Immature natural killer cell (primary cell): ENCODE measurements at regions not wholly inside any gene's neighbourhood (a gene's known extent, or its start where the extent isn't known, plus 50 kb on each side); places are given as distances from the start of the nearest gene placed in this dataset.

Experiments used
- DNase-seq, 3 donors: peaks; one replicate each; pipeline ENCODE4 v3.0.0; 2022; ENCODE audit warnings: mixed read lengths in 1 of 3
- H3K27ac Mint-ChIP-seq, 6 donors: one replicate each; pipeline ENCODE4 v1.8.0; 2020; ENCODE audit warnings: mixed read lengths in 6 of 6, mild to moderate bottlenecking in 5 of 6, inconsistent platforms in 4 of 6, moderate library complexity in 3 of 6
- H3K27me3 Mint-ChIP-seq, 3 donors: one replicate each; pipeline ENCODE4 v1.8.0; 2020 to 2021; ENCODE audit warnings: low read depth in 3 of 3, mild to moderate bottlenecking in 3 of 3, mixed read lengths in 3 of 3, moderate library complexity in 3 of 3, inconsistent platforms in 1 of 3
- H3K36me3 Mint-ChIP-seq, 3 donors: one replicate each; pipeline ENCODE4 v1.8.0; 2020; ENCODE audit warnings: mixed read lengths in 3 of 3, inconsistent platforms in 2 of 3, mild to moderate bottlenecking in 2 of 3
- H3K4me1 Mint-ChIP-seq, 2 donors: one replicate each; pipeline ENCODE4 v1.8.0; 2020; ENCODE audit warnings: inconsistent platforms in 2 of 2, mild to moderate bottlenecking in 2 of 2, mixed read lengths in 2 of 2, moderate library complexity in 1 of 2
- H3K4me3 Mint-ChIP-seq, 5 donors: one replicate each; pipeline ENCODE4 v1.8.0; 2020; ENCODE audit warnings: mild to moderate bottlenecking in 5 of 5, mixed read lengths in 5 of 5, inconsistent platforms in 3 of 5, moderate library complexity in 3 of 5
- H3K9me3 Mint-ChIP-seq, 6 donors: one replicate each; pipeline ENCODE4 v1.8.0; 2020; ENCODE audit warnings: mild to moderate bottlenecking in 6 of 6, mixed read lengths in 6 of 6, inconsistent platforms in 4 of 6, moderate library complexity in 3 of 6

- DNase-seq, result no peak
- Mint-ChIP-seq H3K4me3 (no peak overlapping the region), H3K4me1 (no peaks in the 10 kb centered on the region), H3K27me3 (peaks cover 0 to 4% (median 0%) of the 10 kb centered on the region in 3 donors), H3K36me3 (peaks cover 0 to 4% (median 0%) of the 10 kb centered on the region in 3 donors), H3K9me3 (peaks cover 7 to 41% (median 12%) of the 10 kb centered on the region in 6 donors), H3K27ac (no peak overlapping the region)
Measured at GRCh38 chr2:19073522-19073921, 284.9 kb downstream of the OSR1 start.

GRCh38 chr2:19072161-19072560 is 286.3 kb downstream of the OSR1 start:
- DNase-seq, result no peak
- no peaks in the 10 kb centered on the region for H3K4me1 Mint-ChIP-seq
- peaks cover 0 to 4% (median 0%) of the 10 kb centered on the region in 3 donors for H3K36me3 Mint-ChIP-seq
- H3K27ac Mint-ChIP-seq, result no peak overlapping the region
- H3K4me3 Mint-ChIP-seq, result no peak overlapping the region
- peaks cover 8 to 42% (median 13%) of the 10 kb centered on the region in 6 donors for H3K9me3 Mint-ChIP-seq
- H3K27me3 Mint-ChIP-seq, result peaks cover 0 to 4% (median 0%) of the 10 kb centered on the region in 3 donors

GRCh38 chr2:19070886-19071285 is 287.5 kb downstream of the OSR1 start:
- H3K9me3 Mint-ChIP-seq, result peaks cover 5 to 36% (median 11%) of the 10 kb centered on the region in 6 donors
- H3K36me3 Mint-ChIP-seq, result peaks cover 0 to 4% (median 0%) of the 10 kb centered on the region in 3 donors
- no peak overlapping the region for H3K27ac Mint-ChIP-seq

GRCh38 chr2:19068206-19068605 is 290.2 kb downstream of the OSR1 start:
- peaks cover 0 to 4% (median 0%) of the 10 kb centered on the region in 3 donors for H3K27me3 Mint-ChIP-seq
- H3K9me3 Mint-ChIP-seq, result peaks cover 3 to 52% (median 14%) of the 10 kb centered on the region in 6 donors
- no peaks in the 10 kb centered on the region for H3K4me1 Mint-ChIP-seq
- H3K36me3 Mint-ChIP-seq, result no peaks in the 10 kb centered on the region
- no peak overlapping the region for H3K27ac Mint-ChIP-seq
- no peak overlapping the region for H3K4me3 Mint-ChIP-seq
- no peak for DNase-seq

More at GRCh38 chr2:19070886-19071285, 287.5 kb downstream of the OSR1 start:
- DNase-seq, result no peak
- Mint-ChIP-seq H3K4me1 (no peaks in the 10 kb centered on the region), H3K27me3 (peaks cover 0 to 4% (median 0%) of the 10 kb centered on the region in 3 donors), H3K4me3 (no peak overlapping the region)

GRCh38 chr2:19062370-19062769 is 296.1 kb downstream of the OSR1 start:
- no peak overlapping the region for H3K27ac Mint-ChIP-seq
- no peak overlapping the region for H3K4me3 Mint-ChIP-seq
- no peaks in the 10 kb centered on the region for H3K36me3 Mint-ChIP-seq
- DNase-seq, result no peak
- H3K4me1 Mint-ChIP-seq, result no peaks in the 10 kb centered on the region
- peaks cover 5 to 34% (median 15%) of the 10 kb centered on the region in 6 donors for H3K9me3 Mint-ChIP-seq
- no peaks in the 10 kb centered on the region for H3K27me3 Mint-ChIP-seq

GRCh38 chr2:19059076-19059475 is 299.3 kb downstream of the OSR1 start:
- H3K27ac Mint-ChIP-seq, result no peak overlapping the region
- H3K36me3 Mint-ChIP-seq, result no peaks in the 10 kb centered on the region
- H3K4me3 Mint-ChIP-seq, result no peak overlapping the region
- H3K4me1 Mint-ChIP-seq, result no peaks in the 10 kb centered on the region
- peaks cover 0 to 1% (median 0%) of the 10 kb centered on the region in 3 donors for H3K27me3 Mint-ChIP-seq
- DNase-seq, result no peak
- H3K9me3 Mint-ChIP-seq, result peaks cover 9 to 47% (median 20%) of the 10 kb centered on the region in 6 donors

GRCh38 chr2:19051203-19051831 is 307.1 kb downstream of the OSR1 start:
- H3K4me3 Mint-ChIP-seq, result no peak overlapping the region
- H3K9me3 Mint-ChIP-seq, result peaks cover 10 to 64% (median 22%) of the 10 kb centered on the region in 6 donors
- H3K27me3 Mint-ChIP-seq, result no peaks in the 10 kb centered on the region
- no peaks in the 10 kb centered on the region for H3K4me1 Mint-ChIP-seq
- no peak for DNase-seq
- H3K27ac Mint-ChIP-seq, result no peak overlapping the region
- no peaks in the 10 kb centered on the region for H3K36me3 Mint-ChIP-seq

- no peak overlapping the region for H3K27ac Mint-ChIP-seq
- no peaks in the 10 kb centered on the region for H3K27me3 Mint-ChIP-seq
Measured at GRCh38 chr2:19050354-19050753, 308.1 kb downstream of the OSR1 start.

GRCh38 chr2:19048593-19049266 is 309.7 kb downstream of the OSR1 start:
- H3K4me3 Mint-ChIP-seq, result no peak overlapping the region
- H3K9me3 Mint-ChIP-seq, result peaks cover 11 to 54% (median 16%) of the 10 kb centered on the region in 6 donors
- DNase-seq, result no peak
- no peaks in the 10 kb centered on the region for H3K4me1 Mint-ChIP-seq
- H3K27me3 Mint-ChIP-seq, result no peaks in the 10 kb centered on the region
- no peaks in the 10 kb centered on the region for H3K36me3 Mint-ChIP-seq
- no peak overlapping the region for H3K27ac Mint-ChIP-seq

More at GRCh38 chr2:19050354-19050753, 308.1 kb downstream of the OSR1 start:
- H3K4me1 Mint-ChIP-seq, result no peaks in the 10 kb centered on the region
- H3K36me3 Mint-ChIP-seq, result no peaks in the 10 kb centered on the region
- DNase-seq, result no peak
- no peak overlapping the region for H3K4me3 Mint-ChIP-seq
- H3K9me3 Mint-ChIP-seq, result peaks cover 10 to 56% (median 17%) of the 10 kb centered on the region in 6 donors

- Mint-ChIP-seq H3K36me3 (no peaks in the 10 kb centered on the region), H3K27ac (no peak overlapping the region), H3K4me1 (no peaks in the 10 kb centered on the region), H3K27me3 (no peaks in the 10 kb centered on the region), H3K9me3 (peaks cover 11 to 57% (median 17%) of the 10 kb centered on the region in 6 donors), H3K4me3 (no peak overlapping the region)
- DNase-seq, result no peak
Measured at GRCh38 chr2:19046986-19047780, 311.2 kb downstream of the OSR1 start.

- H3K27ac Mint-ChIP-seq, result no peak overlapping the region
- no peak for DNase-seq
- peaks cover 0 to 3% (median under 1%) of the 10 kb centered on the region in 3 donors for H3K27me3 Mint-ChIP-seq
- no peaks in the 10 kb centered on the region for H3K36me3 Mint-ChIP-seq
- peaks cover 11 to 55% (median 16%) of the 10 kb centered on the region in 6 donors for H3K9me3 Mint-ChIP-seq
- no peak overlapping the region for H3K4me3 Mint-ChIP-seq
- H3K4me1 Mint-ChIP-seq, result no peaks in the 10 kb centered on the region
Measured at GRCh38 chr2:19045151-19045550, 313.3 kb downstream of the OSR1 start.

GRCh38 chr2:19043893-19044292 is 314.5 kb downstream of the OSR1 start:
- Mint-ChIP-seq H3K9me3 (peaks cover 8 to 49% (median 12%) of the 10 kb centered on the region in 6 donors), H3K4me3 (no peak overlapping the region)

GRCh38 chr2:19041434-19042041 is 316.9 kb downstream of the OSR1 start:
- H3K4me1 Mint-ChIP-seq, result no peaks in the 10 kb centered on the region
- DNase-seq, result no peak
- no peak overlapping the region for H3K4me3 Mint-ChIP-seq
- peaks cover 5 to 34% (median 13%) of the 10 kb centered on the region in 6 donors for H3K9me3 Mint-ChIP-seq
- H3K36me3 Mint-ChIP-seq, result no peaks in the 10 kb centered on the region
- peaks cover 0 to 4% (median 3%) of the 10 kb centered on the region in 3 donors for H3K27me3 Mint-ChIP-seq
- H3K27ac Mint-ChIP-seq, result no peak overlapping the region

More at GRCh38 chr2:19043893-19044292, 314.5 kb downstream of the OSR1 start:
- no peaks in the 10 kb centered on the region for H3K4me1 Mint-ChIP-seq
- peaks cover 0 to 3% (median 3%) of the 10 kb centered on the region in 3 donors for H3K27me3 Mint-ChIP-seq
- H3K27ac Mint-ChIP-seq, result no peak overlapping the region
- no peaks in the 10 kb centered on the region for H3K36me3 Mint-ChIP-seq
- no peak for DNase-seq
